ENCODE measurements at regions not wholly inside any gene's neighbourhood (a gene's known extent, or its start where the extent isn't known, plus 50 kb on each side); places are given as distances from the start of the nearest gene placed in this dataset.

- TF ChIP-seq CTCF (IDR thresholded peaks at IDR 0.05) (no peak), EZH2 (IDR thresholded peaks at IDR 0.05; ENCODE audit: borderline replicate concordance, insufficient read depth, low read depth, low read length, poor library complexity, severe bottlenecking) (no peak)
Observed at GRCh38 chr20:17843246-17844132, 125.1 kb downstream of the SNX5 start.
